ELR (cell line): ENCODE measurements at regions not wholly inside any gene's neighbourhood (a gene's known extent, or its start where the extent isn't known, plus 50 kb on each side); places are given as distances from the start of the nearest gene placed in this dataset.
A peak's percentile ranks its signal among the peaks of the same experiment; 100 is the strongest.

Source experiments
- DNase-seq: peaks from one replicate; pipeline ENCODE4 v3.0.0-alpha.2; 2015; ENCODE audit warnings: low read depth

- no peak for DNase-seq
Measured at GRCh38 chr3:110530902-110531301, 540.7 kb upstream of the NECTIN3 start.

GRCh38 chr3:110533089-110533488, 538.5 kb upstream of the NECTIN3 start:
- DNase-seq, result no peak

GRCh38 chr3:110542552-110543150, 529.0 kb upstream of the NECTIN3 start:
- DNase-seq, result peak; percentile 21

GRCh38 chr3:110544730-110545129, 526.9 kb upstream of the NECTIN3 start:
- no peak for DNase-seq

- no peak for DNase-seq
Measured at GRCh38 chr3:110550511-110550910, 521.1 kb upstream of the NECTIN3 start.

- peak; percentile 31 for DNase-seq
Measured at GRCh38 chr3:110562621-110563020, 509.0 kb upstream of the NECTIN3 start.

- DNase-seq, result no peak
Measured at GRCh38 chr3:110564674-110565073, 506.9 kb upstream of the NECTIN3 start.

- peak; percentile 45 for DNase-seq
Measured at GRCh38 chr3:110567029-110567428, 504.6 kb upstream of the NECTIN3 start.

- DNase-seq, result peak; percentile 94
Measured at GRCh38 chr3:110568246-110568645, 503.4 kb upstream of the NECTIN3 start.

GRCh38 chr3:110569073-110569472, 502.5 kb upstream of the NECTIN3 start:
- no peak for DNase-seq

GRCh38 chr3:110575702-110576101, 495.9 kb upstream of the NECTIN3 start:
- DNase-seq, result no peak

- peak; percentile 97 for DNase-seq
Measured at GRCh38 chr3:110576960-110577359, 494.7 kb upstream of the NECTIN3 start.

- DNase-seq, result peak; percentile 67
Measured at GRCh38 chr3:110577854-110578253, 493.8 kb upstream of the NECTIN3 start.

- DNase-seq, result peak; percentile 65
Measured at GRCh38 chr3:110579840-110580550, 491.6 kb upstream of the NECTIN3 start.

GRCh38 chr3:110583373-110583935, 488.2 kb upstream of the NECTIN3 start:
- peak; percentile 62 for DNase-seq

GRCh38 chr3:110588906-110589305, 482.7 kb upstream of the NECTIN3 start:
- DNase-seq, result no peak

- DNase-seq, result no peak
Measured at GRCh38 chr3:110589341-110589740, 482.3 kb upstream of the NECTIN3 start.

GRCh38 chr3:110593749-110594148, 477.9 kb upstream of the NECTIN3 start:
- no peak for DNase-seq

GRCh38 chr3:110598847-110599490, 472.6 kb upstream of the NECTIN3 start:
- peak; percentile 75 for DNase-seq

- peak; percentile 59 for DNase-seq
Measured at GRCh38 chr3:110608566-110608965, 463.1 kb upstream of the NECTIN3 start.

GRCh38 chr3:110612045-110612444, 459.6 kb upstream of the NECTIN3 start:
- no peak for DNase-seq

GRCh38 chr3:110614186-110614585, 457.4 kb upstream of the NECTIN3 start:
- DNase-seq, result no peak

GRCh38 chr3:110615454-110615853, 456.2 kb upstream of the NECTIN3 start:
- DNase-seq, result no peak
